Activated CD4-positive, alpha-beta memory T cell treated with anti-CD3 and anti-CD28 coated beads for 36 hours (primary cell): ENCODE measurements at regions not wholly inside any gene's neighbourhood (a gene's known extent, or its start where the extent isn't known, plus 50 kb on each side); places are given as distances from the start of the nearest gene placed in this dataset.
"Not testable (repeated sequence)": the region's sequence is repeated elsewhere in the genome, so short reads cannot be mapped to it uniquely, and the experiment has no call there.

Source experiments
- CTCF ChIA-PET: fragments of 350-600 bp; sonication (Branson Sonifier 250); formaldehyde crosslinking; loops from one replicate; lab custom pipeline; 2021; ENCODE audit warnings: antibody characterized with exemption, inconsistent platforms; lab: Charles Lee
- POLR2A ChIA-PET: fragments of 350-600 bp; sonication (Branson Sonifier 250); formaldehyde crosslinking; loops from one replicate; lab custom pipeline; 2021; ENCODE audit warnings: antibody characterized with exemption; lab: Charles Lee
- DNase-seq: peaks from one replicate; pipeline ENCODE4 v3.0.0-alpha.2; 2020
- H3K27ac Mint-ChIP-seq: one replicate; pipeline ENCODE4 v1.8.0; 2021; ENCODE audit warnings: mixed read lengths
- H3K27me3 Mint-ChIP-seq: one replicate; pipeline ENCODE4 v1.8.0; 2021; ENCODE audit warnings: mixed read lengths
- H3K36me3 Mint-ChIP-seq: one replicate; pipeline ENCODE4 v1.8.0; 2021; ENCODE audit warnings: mixed read lengths
- H3K4me1 Mint-ChIP-seq: one replicate; pipeline ENCODE4 v1.8.0; 2021; ENCODE audit warnings: low read depth, mixed read lengths
- H3K4me3 Mint-ChIP-seq: one replicate; pipeline ENCODE4 v1.8.0; 2021; ENCODE audit warnings: mild to moderate bottlenecking, mixed read lengths
- H3K9me3 Mint-ChIP-seq: one replicate; pipeline ENCODE4 v1.8.0; 2021; ENCODE audit warnings: mixed read lengths
- intact Hi-C: fragments of 100-400 bp; cut with micrococcal nuclease; formaldehyde crosslinking; loops from one replicate; pipeline ENCODE4 v1.15.1; 2023

DNA sequence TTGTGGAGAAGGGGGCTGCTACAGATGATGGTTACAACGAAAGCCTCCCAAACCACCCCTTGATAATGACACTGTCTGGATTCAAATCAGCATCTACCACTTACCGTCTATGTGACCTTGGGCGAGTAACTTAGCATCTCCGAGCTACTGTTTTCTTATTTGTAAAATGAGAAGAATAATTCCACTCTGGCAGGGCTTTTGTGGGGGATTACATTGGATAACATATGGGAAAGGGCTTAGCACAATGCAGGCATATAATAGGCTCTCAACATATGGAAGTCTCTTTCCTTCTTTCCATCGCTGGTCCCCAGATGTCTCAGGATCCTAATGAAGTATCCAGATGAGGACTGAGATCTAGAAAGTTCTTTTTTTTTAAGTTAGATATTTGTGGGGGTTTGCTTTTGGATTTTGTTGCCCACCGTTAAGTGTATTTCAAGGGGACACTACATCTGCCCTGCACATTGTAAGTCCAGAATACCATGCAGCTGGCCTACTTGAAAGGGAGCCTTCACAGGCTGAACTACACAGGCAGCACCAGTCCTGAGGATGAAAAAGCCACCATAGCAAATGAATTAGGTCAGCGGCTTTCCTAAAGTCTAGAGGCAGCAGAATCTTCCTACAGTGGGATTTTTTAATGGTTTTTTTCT, 172.2 kb upstream of the IRF2BP2 start:
- no peak overlapping the region for H3K27ac Mint-ChIP-seq
- no peaks in the 10 kb centered on the region for H3K4me1 Mint-ChIP-seq
- ChIA-PET CTCF (interaction anchor here (0.5 kb wide), 1 partner anchor 169 kb away, joined by 3 read pairs; no protein-coding TSS in a partner anchor), POLR2A (interaction anchor here (1.3 to 1.4 kb wide), 2 partner anchors 61 to 180 kb away, joined by 4 read pairs; no protein-coding TSS in a partner anchor)
- no peaks in the 10 kb centered on the region for H3K36me3 Mint-ChIP-seq
- intact Hi-C loops, result no loop called here
- no peaks in the 10 kb centered on the region for H3K27me3 Mint-ChIP-seq
- DNase-seq, result no peak
- no peak overlapping the region for H3K4me3 Mint-ChIP-seq
- no peaks in the 10 kb centered on the region for H3K9me3 Mint-ChIP-seq

DNA sequence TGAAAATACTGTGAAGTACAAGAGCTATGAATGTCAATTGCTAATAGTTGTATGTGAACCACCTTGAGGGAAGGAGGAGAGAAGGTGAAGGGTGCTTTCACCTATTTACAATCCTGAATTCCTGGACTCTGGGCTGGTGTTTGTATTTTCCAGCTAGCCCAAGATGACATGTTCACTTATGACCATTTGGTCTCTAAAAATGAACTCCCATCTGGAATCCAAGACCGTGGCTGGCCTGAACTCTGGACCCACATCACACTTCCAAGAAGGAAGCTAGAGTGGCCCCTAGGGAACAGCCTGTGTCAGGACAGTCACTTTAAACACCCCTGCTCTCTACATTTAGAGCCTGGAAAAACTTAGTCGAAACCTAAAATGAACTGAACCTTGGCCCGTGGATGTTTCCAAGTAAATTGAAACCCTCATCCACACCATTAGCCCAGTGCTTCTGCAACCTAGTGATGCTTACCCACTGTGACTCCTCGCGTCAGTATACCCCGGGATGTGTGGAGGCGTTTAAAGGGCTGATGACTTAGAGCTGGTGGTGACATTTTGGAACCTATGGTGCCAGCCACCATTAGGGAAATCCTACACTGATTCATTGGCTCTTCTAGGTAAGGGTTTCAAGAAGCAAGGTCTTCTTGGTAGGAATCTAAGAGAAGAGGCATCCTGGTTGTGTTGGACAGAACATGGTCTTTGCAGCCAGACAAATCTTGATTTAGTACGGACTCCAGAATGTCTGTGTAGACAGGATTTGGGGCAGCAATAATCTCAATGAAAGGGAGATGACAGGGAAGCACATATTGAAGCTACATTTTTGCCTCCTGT, 171.5 kb upstream of the IRF2BP2 start:
- Mint-ChIP-seq H3K4me3 (no peak overlapping the region), H3K36me3 (no peaks in the 10 kb centered on the region), H3K9me3 (no peaks in the 10 kb centered on the region), H3K27me3 (no peaks in the 10 kb centered on the region), H3K4me1 (no peaks in the 10 kb centered on the region), H3K27ac (no peak overlapping the region)
- intact Hi-C loops, result no loop called here
- POLR2A ChIA-PET, result interaction anchor here (1.3 to 1.4 kb wide), 2 partner anchors 62 to 181 kb away, joined by 4 read pairs; no protein-coding TSS in a partner anchor
- peak; percentile 77 for DNase-seq
- CTCF ChIA-PET, result interaction anchor here (0.5 to 0.7 kb wide), 2 partner anchors 168 to 169 kb away, joined by 3 read pairs; no protein-coding TSS in a partner anchor

DNA sequence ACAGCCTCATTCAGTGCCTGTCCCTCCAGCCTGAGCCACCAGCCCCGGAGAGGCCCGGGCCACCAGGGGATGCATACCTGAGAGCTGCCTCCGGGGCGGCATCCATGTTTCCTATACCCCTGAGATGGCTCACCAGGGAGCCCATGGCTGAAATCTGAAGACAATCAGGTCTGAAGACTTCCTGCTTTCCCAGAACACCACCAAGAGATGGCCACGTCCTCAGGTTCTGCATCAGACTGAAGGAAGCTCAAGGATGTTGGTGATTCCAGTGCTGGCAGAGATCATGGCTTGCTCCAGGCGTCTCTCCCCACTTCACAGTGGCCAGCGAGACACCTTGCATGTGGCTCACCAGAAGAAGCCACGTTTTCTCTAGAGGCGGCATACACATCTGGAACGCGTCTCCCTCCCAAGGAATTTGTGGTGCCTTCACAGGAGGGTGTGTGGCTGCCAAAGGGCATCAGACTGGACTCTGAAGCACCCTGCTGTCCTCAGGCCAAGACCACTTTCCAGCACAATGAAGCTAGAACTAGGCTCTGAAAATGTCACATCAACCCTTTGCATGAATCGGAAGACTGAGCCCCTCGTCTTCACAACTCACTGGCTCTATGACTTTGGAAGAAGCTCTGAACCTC, 170.7 kb upstream of the IRF2BP2 start:
- ChIA-PET CTCF (interaction anchor here (0.7 kb wide), 1 partner anchor 168 kb away, joined by 3 read pairs; no protein-coding TSS in a partner anchor), POLR2A (no interaction called here)
- Mint-ChIP-seq H3K4me3 (no peak overlapping the region), H3K27ac (no peak overlapping the region), H3K36me3 (no peaks in the 10 kb centered on the region), H3K4me1 (no peaks in the 10 kb centered on the region), H3K9me3 (no peaks in the 10 kb centered on the region), H3K27me3 (no peaks in the 10 kb centered on the region)
- DNase-seq, result peak; percentile 14
- intact Hi-C loops, result no loop called here

DNA sequence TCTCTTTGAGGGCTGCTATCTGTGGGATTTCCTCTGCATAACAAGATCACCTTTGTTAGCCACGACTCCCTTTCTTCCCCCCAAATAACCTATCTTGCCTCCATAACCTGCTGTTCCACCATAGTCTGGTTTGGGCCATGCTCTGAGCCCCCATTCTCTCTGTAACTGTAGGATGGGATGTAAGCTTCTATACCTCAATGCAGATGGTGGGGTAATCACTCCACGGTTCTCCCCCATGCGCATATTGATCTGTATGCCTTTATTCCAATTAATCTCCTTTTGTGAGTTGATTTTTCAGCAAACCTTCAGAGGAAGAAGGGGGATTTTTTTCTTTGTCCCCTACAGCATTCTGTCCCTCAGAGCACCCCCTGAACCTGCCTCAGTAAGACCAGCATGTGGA, 170.1 kb upstream of the IRF2BP2 start:
- Mint-ChIP-seq H3K36me3 (peaks cover 4% of the 10 kb centered on the region), H3K9me3 (no peaks in the 10 kb centered on the region), H3K27me3 (no peaks in the 10 kb centered on the region), H3K4me1 (no peaks in the 10 kb centered on the region), H3K4me3 (no peak overlapping the region), H3K27ac (no peak overlapping the region)
- ChIA-PET POLR2A (no interaction called here), CTCF (no interaction called here)
- DNase-seq, result no peak
- intact Hi-C loops, result no loop called here

DNA sequence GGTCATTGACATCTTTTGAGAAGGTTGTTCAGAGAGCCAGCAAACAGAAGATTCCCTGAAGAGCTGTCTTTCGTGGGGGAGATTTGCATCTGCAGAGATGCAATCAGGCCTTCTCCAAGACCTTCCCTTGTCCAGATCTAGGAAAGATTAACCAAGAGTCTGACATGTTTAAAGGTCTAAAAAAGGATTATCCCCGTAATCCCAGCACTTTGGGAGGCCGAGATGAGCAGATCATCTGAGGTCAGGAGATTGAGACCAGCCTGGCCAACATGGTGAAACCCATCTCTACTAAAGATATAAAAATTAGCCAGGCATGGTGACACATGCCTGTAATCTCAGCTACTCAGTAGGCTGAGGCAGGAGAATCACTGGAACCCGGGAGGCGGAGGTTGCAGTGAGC, 169.6 kb upstream of the IRF2BP2 start:
- H3K27me3 Mint-ChIP-seq, H3K4me1 Mint-ChIP-seq, CTCF ChIA-PET, H3K4me3 Mint-ChIP-seq, H3K27ac Mint-ChIP-seq, H3K36me3 Mint-ChIP-seq, intact Hi-C loops, POLR2A ChIA-PET, DNase-seq, H3K9me3 Mint-ChIP-seq: not testable (repeated sequence)

- intact Hi-C loops, result no loop called here
- H3K4me1 Mint-ChIP-seq, result no peaks in the 10 kb centered on the region
- no peak overlapping the region for H3K27ac Mint-ChIP-seq
- DNase-seq, result peak; percentile 9
- ChIA-PET POLR2A (no interaction called here), CTCF (no interaction called here)
- peaks cover 4% of the 10 kb centered on the region for H3K36me3 Mint-ChIP-seq
- H3K4me3 Mint-ChIP-seq, result no peak overlapping the region
- H3K27me3 Mint-ChIP-seq, result no peaks in the 10 kb centered on the region
- no peaks in the 10 kb centered on the region for H3K9me3 Mint-ChIP-seq
These were observed 169.2 kb upstream of the IRF2BP2 start for GRCh38 chr1:234779160-234779538.

- Mint-ChIP-seq H3K27me3 (no peaks in the 10 kb centered on the region), H3K36me3 (peaks cover 4% of the 10 kb centered on the region), H3K27ac (no peak overlapping the region), H3K9me3 (no peaks in the 10 kb centered on the region), H3K4me1 (no peaks in the 10 kb centered on the region), H3K4me3 (no peak overlapping the region)
- intact Hi-C loops, result no loop called here
- ChIA-PET POLR2A (no interaction called here), CTCF (interaction anchor here (1.3 to 1.4 kb wide), 2 partner anchors 181 to 184 kb away, joined by 3 read pairs; no protein-coding TSS in a partner anchor)
- DNase-seq, result peak; percentile 10
These were observed 168.5 kb upstream of the IRF2BP2 start for GRCh38 chr1:234778221-234779159.

- Mint-ChIP-seq H3K4me1 (peaks cover 2% of the 10 kb centered on the region), H3K36me3 (peaks cover 5% of the 10 kb centered on the region), H3K27me3 (no peaks in the 10 kb centered on the region), H3K27ac (no peak overlapping the region), H3K4me3 (no peak overlapping the region), H3K9me3 (peaks cover 2% of the 10 kb centered on the region)
- no peak for DNase-seq
- ChIA-PET CTCF (interaction anchor here (1.3 to 1.4 kb wide), 2 partner anchors 180 to 185 kb away, joined by 3 read pairs; no protein-coding TSS in a partner anchor), POLR2A (no interaction called here)
- intact Hi-C loops, result no loop called here
These were observed 167.9 kb upstream of the IRF2BP2 start for GRCh38 chr1:234777856-234778220.

DNA sequence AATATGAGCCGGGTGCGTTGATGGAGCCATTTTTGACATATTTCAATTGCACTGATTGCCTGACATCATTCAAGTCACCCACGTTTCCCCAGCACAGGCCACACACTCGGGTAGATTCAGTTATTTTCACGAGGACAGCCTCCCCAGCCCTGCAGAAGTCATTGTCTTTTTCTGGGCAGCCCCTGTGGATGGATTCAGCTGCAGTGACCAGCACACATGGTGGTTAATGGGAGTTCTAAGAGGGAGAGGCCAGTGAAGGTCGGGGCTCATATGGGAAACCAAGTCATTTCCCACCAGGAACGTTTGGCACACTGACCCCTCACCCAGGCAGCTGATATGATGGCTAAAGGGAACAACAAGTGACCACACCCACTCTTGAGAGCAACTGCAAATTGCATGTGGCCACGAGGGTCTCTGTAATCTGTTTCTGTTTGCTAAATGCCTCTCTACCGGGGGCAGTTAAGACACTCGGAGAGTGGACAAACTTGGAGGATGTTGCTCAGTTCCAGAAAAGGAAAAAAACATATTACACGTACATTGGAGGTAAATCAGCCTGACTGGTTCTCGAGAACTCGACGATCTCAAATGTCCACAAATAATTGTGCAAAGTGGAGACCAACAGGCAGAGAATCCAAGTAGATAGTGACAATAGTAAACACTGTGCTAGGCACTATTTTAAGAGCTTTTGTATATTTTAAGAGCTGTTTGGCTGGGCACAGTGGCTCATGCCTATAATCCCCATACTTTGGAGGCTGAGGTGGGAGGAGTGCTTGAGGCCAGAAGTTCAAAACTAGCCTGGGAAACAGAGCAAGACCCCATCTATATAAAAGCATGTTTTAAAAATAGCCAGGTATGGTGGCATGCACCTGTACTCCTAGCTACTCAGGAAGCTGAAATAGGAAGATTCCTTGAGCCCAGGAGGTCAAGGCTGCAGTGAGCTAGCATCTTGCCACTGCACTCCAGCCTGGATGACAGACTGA, 167.2 kb upstream of the IRF2BP2 start:
- Mint-ChIP-seq H3K4me3 (no peak overlapping the region), H3K36me3 (peaks cover 6% of the 10 kb centered on the region), H3K27me3 (no peaks in the 10 kb centered on the region), H3K27ac (no peak overlapping the region), H3K4me1 (peaks cover 9% of the 10 kb centered on the region), H3K9me3 (peaks cover 2% of the 10 kb centered on the region)
- ChIA-PET CTCF (interaction anchor here (1.3 to 1.4 kb wide), 2 partner anchors 179 to 185 kb away, joined by 3 read pairs; no protein-coding TSS in a partner anchor), POLR2A (interaction anchor here (1.9 to 2.6 kb wide), 2 partner anchors 53 to 66 kb away, joined by 9 to 10 read pairs; no protein-coding TSS in a partner anchor)
- intact Hi-C loops, result no loop called here
- no peak for DNase-seq

- POLR2A ChIA-PET, result interaction anchor here (0.7 to 2.6 kb wide), 6 partner anchors 53 to 299 kb away, joined by 3 to 10 read pairs (median 6); no protein-coding TSS in a partner anchor
- Mint-ChIP-seq H3K4me1 (peaks cover 17% of the 10 kb centered on the region), H3K27ac (no peak overlapping the region), H3K27me3 (no peaks in the 10 kb centered on the region), H3K4me3 (no peak overlapping the region), H3K36me3 (peaks cover 6% of the 10 kb centered on the region), H3K9me3 (peaks cover 2% of the 10 kb centered on the region)
- CTCF ChIA-PET, result interaction anchor here (1.2 to 1.3 kb wide), 2 partner anchors 53 to 308 kb away, joined by 4 to 5 read pairs; no protein-coding TSS in a partner anchor
- intact Hi-C loops, result no loop called here
- DNase-seq, result no peak
These were observed 166.4 kb upstream of the IRF2BP2 start for GRCh38 chr1:234776256-234776875.
